ENCODE measurements at regions not wholly inside any gene's neighbourhood (a gene's known extent, or its start where the extent isn't known, plus 50 kb on each side); places are given as distances from the start of the nearest gene placed in this dataset.

DNA sequence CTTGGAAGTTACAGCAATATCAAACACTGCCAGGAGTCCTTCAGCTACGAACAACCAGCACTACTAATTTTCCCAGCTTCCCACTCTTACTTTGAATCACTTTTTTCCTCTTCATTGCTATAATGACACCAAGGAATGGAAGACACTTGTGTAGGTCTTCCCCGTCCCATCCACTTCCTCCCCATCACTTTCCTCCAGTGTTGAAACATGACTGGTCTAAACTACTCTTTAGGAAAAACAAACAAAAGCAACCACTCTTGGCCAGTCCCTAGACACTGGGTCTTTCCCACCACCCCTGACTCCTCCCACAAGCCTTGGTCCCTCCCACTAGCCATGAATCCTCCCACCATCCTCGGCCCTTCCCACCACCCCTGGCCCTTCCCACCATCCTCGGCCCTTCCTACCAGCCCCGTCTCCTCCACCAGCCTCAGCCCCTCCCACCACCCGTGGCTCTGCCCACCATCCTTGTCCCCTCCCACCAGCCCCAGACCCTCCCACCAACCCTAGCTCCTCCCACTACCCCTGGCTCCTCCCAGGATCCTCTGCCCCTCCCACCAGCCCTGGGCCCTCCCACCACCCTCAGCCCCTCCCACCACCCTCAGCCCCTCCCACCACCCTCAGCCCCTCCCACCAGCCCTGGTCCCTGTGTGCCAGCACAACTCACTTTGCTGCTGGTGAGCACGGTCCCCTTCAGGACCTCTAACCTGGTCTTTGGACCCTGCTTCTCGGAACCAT lies 68.5 kb downstream of the CXCL12 start:
- TF ChIP-seq TAF1 (IDR thresholded peaks at IDR 0.05; ENCODE audit: borderline replicate concordance, insufficient read depth, low read length), result no peak
- TF ChIP-seq, protein P1, sequence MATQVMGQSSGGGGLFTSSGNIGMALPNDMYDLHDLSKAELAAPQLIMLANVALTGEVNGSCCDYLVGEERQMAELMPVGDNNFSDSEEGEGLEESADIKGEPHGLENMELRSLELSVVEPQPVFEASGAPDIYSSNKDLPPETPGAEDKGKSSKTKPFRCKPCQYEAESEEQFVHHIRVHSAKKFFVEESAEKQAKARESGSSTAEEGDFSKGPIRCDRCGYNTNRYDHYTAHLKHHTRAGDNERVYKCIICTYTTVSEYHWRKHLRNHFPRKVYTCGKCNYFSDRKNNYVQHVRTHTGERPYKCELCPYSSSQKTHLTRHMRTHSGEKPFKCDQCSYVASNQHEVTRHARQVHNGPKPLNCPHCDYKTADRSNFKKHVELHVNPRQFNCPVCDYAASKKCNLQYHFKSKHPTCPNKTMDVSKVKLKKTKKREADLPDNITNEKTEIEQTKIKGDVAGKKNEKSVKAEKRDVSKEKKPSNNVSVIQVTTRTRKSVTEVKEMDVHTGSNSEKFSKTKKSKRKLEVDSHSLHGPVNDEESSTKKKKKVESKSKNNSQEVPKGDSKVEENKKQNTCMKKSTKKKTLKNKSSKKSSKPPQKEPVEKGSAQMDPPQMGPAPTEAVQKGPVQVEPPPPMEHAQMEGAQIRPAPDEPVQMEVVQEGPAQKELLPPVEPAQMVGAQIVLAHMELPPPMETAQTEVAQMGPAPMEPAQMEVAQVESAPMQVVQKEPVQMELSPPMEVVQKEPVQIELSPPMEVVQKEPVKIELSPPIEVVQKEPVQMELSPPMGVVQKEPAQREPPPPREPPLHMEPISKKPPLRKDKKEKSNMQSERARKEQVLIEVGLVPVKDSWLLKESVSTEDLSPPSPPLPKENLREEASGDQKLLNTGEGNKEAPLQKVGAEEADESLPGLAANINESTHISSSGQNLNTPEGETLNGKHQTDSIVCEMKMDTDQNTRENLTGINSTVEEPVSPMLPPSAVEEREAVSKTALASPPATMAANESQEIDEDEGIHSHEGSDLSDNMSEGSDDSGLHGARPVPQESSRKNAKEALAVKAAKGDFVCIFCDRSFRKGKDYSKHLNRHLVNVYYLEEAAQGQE (IDR thresholded peaks at IDR 0.05; ENCODE audit: insufficient read depth in 1 of 2, low read depth in 2 of 2, low read length in 2 of 2), result no peak
